Renal cortical epithelial cell (primary cell): ENCODE measurements at regions not wholly inside any gene's neighbourhood (a gene's known extent, or its start where the extent isn't known, plus 50 kb on each side); places are given as distances from the start of the nearest gene placed in this dataset.

Source experiments
- DNase-seq: peaks from one replicate; pipeline ENCODE4 v3.0.0-alpha.2; 2011; ENCODE audit warnings: low read depth

DNA sequence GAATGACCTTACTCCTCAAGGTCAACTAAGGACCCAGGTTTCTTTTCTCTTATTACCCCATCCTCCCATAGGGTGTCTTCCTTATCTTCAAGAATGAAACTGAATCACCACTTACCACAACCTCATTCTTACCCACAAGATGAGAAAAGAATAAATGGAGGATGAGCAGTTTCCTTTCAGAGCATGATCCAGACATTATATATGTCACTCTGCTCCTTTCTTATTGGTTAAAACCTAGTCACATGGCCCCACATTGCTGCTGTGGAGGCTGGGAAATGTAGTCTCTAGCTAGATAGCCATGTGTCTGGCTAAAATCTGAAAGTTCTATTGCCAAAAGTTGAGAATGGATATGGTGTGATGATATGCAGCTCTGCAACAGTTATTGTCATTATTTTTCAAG, 62.4 kb upstream of the RAI2 start:
- no peak for DNase-seq

DNA sequence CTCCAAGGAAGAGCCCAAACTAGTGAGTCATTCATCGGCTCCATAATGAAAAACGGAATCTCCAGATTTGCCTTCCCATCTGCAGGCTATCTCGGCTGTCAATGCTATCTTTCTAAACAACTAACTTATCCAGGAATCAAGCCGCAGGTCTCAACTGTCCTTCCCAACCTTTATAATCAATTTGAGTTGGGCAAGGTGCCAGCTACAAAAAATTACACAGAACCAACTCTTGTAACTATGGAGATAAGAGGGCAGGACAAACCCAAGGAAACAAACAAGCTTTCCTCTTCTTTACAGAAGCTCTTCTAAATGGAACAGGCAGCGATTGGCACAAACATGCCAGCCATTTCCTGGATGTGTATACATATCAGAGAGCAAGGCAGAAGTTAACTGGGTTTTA, 61.2 kb upstream of the RAI2 start:
- DNase-seq = no peak

- no peak for DNase-seq
Observed at GRCh38 chrX:17919896-17920446, 58.9 kb upstream of the RAI2 start.

GRCh38 chrX:17917945-17918577, 57.0 kb upstream of the RAI2 start:
- DNase-seq = no peak

GRCh38 chrX:17913801-17914200, 52.7 kb upstream of the RAI2 start:
- no peak for DNase-seq
